CD4-positive, alpha-beta memory T cell (primary cell): ENCODE measurements at regions not wholly inside any gene's neighbourhood (a gene's known extent, or its start where the extent isn't known, plus 50 kb on each side); places are given as distances from the start of the nearest gene placed in this dataset.

Experiments
- CTCF ChIA-PET: fragments of 350-600 bp; sonication (Branson Sonifier 250); formaldehyde crosslinking; loops from one replicate; lab custom pipeline; 2021; ENCODE audit warnings: inconsistent platforms; ENCODE audit not compliant: partially characterized antibody; lab: Charles Lee
- POLR2A ChIA-PET: fragments of 350-600 bp; sonication (Branson Sonifier 250); formaldehyde crosslinking; loops from one replicate; lab custom pipeline; 2021; ENCODE audit not compliant: partially characterized antibody; lab: Charles Lee
- DNase-seq, 5 donors: peaks; one replicate each; pipeline versions ENCODE4 v3.0.0 to v3.0.0-alpha.2; 2020 to 2022; ENCODE audit warnings: mixed read lengths in 1 of 5
- H3K27ac ChIP-seq: one replicate; pipeline ENCODE4 v1.7.0; 2013; ENCODE audit warnings: low read depth, low read length
- H3K27me3 ChIP-seq: 2 replicates; pipeline ENCODE4 v1.7.0; 2013; ENCODE audit warnings: mild to moderate bottlenecking, low read length, moderate library complexity; ENCODE audit not compliant: insufficient read depth
- H3K36me3 ChIP-seq: 2 replicates; pipeline ENCODE4 v1.7.0; 2013; ENCODE audit warnings: mild to moderate bottlenecking, low read length, moderate library complexity; ENCODE audit not compliant: insufficient read depth
- H3K4me1 ChIP-seq: 2 replicates; pipeline ENCODE4 v1.7.0; 2013; ENCODE audit warnings: mild to moderate bottlenecking, low read length, moderate library complexity; ENCODE audit not compliant: insufficient read depth
- H3K4me3 ChIP-seq, 2 donors: one replicate each; pipeline ENCODE4 v1.7.0; 2013; ENCODE audit warnings: low read length in 2 of 2, mild to moderate bottlenecking in 1 of 2
- H3K9me3 ChIP-seq, 2 donors: one replicate each; pipeline ENCODE4 v1.7.0; 2013; ENCODE audit warnings: low read length in 2 of 2, control low read depth in 1 of 2; ENCODE audit not compliant: control insufficient read depth in 1 of 2
- H3K27ac Mint-ChIP-seq, 7 donors: one replicate each; pipeline ENCODE4 v1.8.0; 2020 to 2021; ENCODE audit warnings: mixed read lengths in 7 of 7, mild to moderate bottlenecking in 6 of 7, inconsistent platforms in 3 of 7, moderate library complexity in 3 of 7
- H3K27me3 Mint-ChIP-seq, 2 donors: one replicate each; pipeline ENCODE4 v1.8.0; 2020 to 2021; ENCODE audit warnings: mixed read lengths in 2 of 2
- H3K36me3 Mint-ChIP-seq, 2 donors: one replicate each; pipeline ENCODE4 v1.8.0; 2020 to 2021; ENCODE audit warnings: mixed read lengths in 2 of 2, inconsistent platforms in 1 of 2, mild to moderate bottlenecking in 1 of 2
- H3K4me1 Mint-ChIP-seq, 4 donors: one replicate each; pipeline ENCODE4 v1.8.0; 2020 to 2021; ENCODE audit warnings: mixed read lengths in 4 of 4, mild to moderate bottlenecking in 1 of 4
- H3K4me3 Mint-ChIP-seq, 8 donors: one replicate each; pipeline ENCODE4 v1.8.0; 2020 to 2021; ENCODE audit warnings: mixed read lengths in 8 of 8, mild to moderate bottlenecking in 7 of 8, moderate library complexity in 6 of 8, inconsistent platforms in 3 of 8
- H3K9me3 Mint-ChIP-seq, 8 donors: one replicate each; pipeline ENCODE4 v1.8.0; 2020 to 2021; ENCODE audit warnings: mixed read lengths in 8 of 8, mild to moderate bottlenecking in 5 of 8, inconsistent platforms in 3 of 8, moderate library complexity in 1 of 8
- intact Hi-C: fragments of 100-400 bp; cut with micrococcal nuclease; formaldehyde crosslinking; loops from one replicate; pipeline ENCODE4 v1.15.1; 2023

GRCh38 chr13:74184283-74184682, 50.1 kb upstream of the KLF12 start:
- no peaks in the 10 kb centered on the region for H3K9me3 Mint-ChIP-seq
- ChIA-PET CTCF (no interaction called here), POLR2A (no interaction called here)
- H3K27ac Mint-ChIP-seq, result no peak overlapping the region
- no peaks in the 10 kb centered on the region for H3K36me3 Mint-ChIP-seq
- H3K4me1 Mint-ChIP-seq, result peaks cover 0 to 5% (median 0%) of the 10 kb centered on the region in 4 donors
- H3K4me3 Mint-ChIP-seq, result no peak overlapping the region
- no peak for DNase-seq
- no peaks in the 10 kb centered on the region for H3K27me3 ChIP-seq
- H3K4me1 ChIP-seq, result no peaks in the 10 kb centered on the region
- no peaks in the 10 kb centered on the region for H3K36me3 ChIP-seq
- no peak overlapping the region for H3K4me3 ChIP-seq
- H3K9me3 ChIP-seq, result no peaks in the 10 kb centered on the region
- intact Hi-C loops, result no loop called here
- no peak overlapping the region for H3K27ac ChIP-seq
- no peaks in the 10 kb centered on the region for H3K27me3 Mint-ChIP-seq
